Neural crest cell (in vitro differentiated cells): ENCODE measurements at regions not wholly inside any gene's neighbourhood (a gene's known extent, or its start where the extent isn't known, plus 50 kb on each side); places are given as distances from the start of the nearest gene placed in this dataset.
A peak's percentile ranks its signal among the peaks of the same experiment; 100 is the strongest.

ENCODE experiments used
- DNase-seq: peaks from one replicate; pipeline ENCODE4 v3.0.0; 2021; ENCODE audit warnings: low read depth, mixed read lengths, low spot score
- H3K27ac Mint-ChIP-seq: one replicate; pipeline ENCODE4 v1.8.0; 2021; ENCODE audit warnings: mild to moderate bottlenecking, mixed read lengths; ENCODE audit not compliant: unreplicated experiment
- H3K27me3 Mint-ChIP-seq: 2 replicates; pipeline ENCODE4 v1.8.0; 2021; ENCODE audit warnings: low read depth, mild to moderate bottlenecking, mixed read lengths
- H3K36me3 Mint-ChIP-seq: 2 replicates; pipeline ENCODE4 v1.8.0; 2021; ENCODE audit warnings: low read depth, mild to moderate bottlenecking, mixed read lengths
- H3K4me1 Mint-ChIP-seq: 2 replicates; pipeline ENCODE4 v1.8.0; 2021; ENCODE audit warnings: mixed read lengths
- H3K4me3 Mint-ChIP-seq: one replicate; pipeline ENCODE4 v1.8.0; 2021; ENCODE audit warnings: mild to moderate bottlenecking, mixed read lengths
- H3K9me3 Mint-ChIP-seq: 2 replicates; pipeline ENCODE4 v1.8.0; 2021; ENCODE audit warnings: mixed read lengths
- CTCF ChIP-seq: fragments of 200-600 bp; sonication (generic); conservative IDR thresholded peaks from 2 replicates; pipeline ENCODE4 v1.5.0; 2021; ENCODE audit warnings: antibody characterized with exemption, mild to moderate bottlenecking

- H3K4me1 Mint-ChIP-seq, result peaks cover 35% of the 10 kb centered on the region
- DNase-seq, result no peak
- peaks cover 12% of the 10 kb centered on the region for H3K9me3 Mint-ChIP-seq
- no peak overlapping the region for H3K4me3 Mint-ChIP-seq
- no peaks in the 10 kb centered on the region for H3K27me3 Mint-ChIP-seq
- peaks cover 7% of the 10 kb centered on the region for H3K36me3 Mint-ChIP-seq
- H3K27ac Mint-ChIP-seq, result no peak overlapping the region
- peak; percentile 40 for TF ChIP-seq CTCF
These were observed 1495.4 kb downstream of the RPA4 start for GRCh38 chrX:98379134-98379533.

GRCh38 chrX:98380106-98380505 lies 1496.4 kb downstream of the RPA4 start:
- no peak overlapping the region for H3K27ac Mint-ChIP-seq
- no peaks in the 10 kb centered on the region for H3K27me3 Mint-ChIP-seq
- peaks cover 14% of the 10 kb centered on the region for H3K9me3 Mint-ChIP-seq
- peaks cover 35% of the 10 kb centered on the region for H3K4me1 Mint-ChIP-seq
- peak; percentile 22 for DNase-seq
- H3K4me3 Mint-ChIP-seq, result peak overlapping the region; percentile 36
- H3K36me3 Mint-ChIP-seq, result peaks cover 7% of the 10 kb centered on the region
- peak; percentile 48 for TF ChIP-seq CTCF

DNA sequence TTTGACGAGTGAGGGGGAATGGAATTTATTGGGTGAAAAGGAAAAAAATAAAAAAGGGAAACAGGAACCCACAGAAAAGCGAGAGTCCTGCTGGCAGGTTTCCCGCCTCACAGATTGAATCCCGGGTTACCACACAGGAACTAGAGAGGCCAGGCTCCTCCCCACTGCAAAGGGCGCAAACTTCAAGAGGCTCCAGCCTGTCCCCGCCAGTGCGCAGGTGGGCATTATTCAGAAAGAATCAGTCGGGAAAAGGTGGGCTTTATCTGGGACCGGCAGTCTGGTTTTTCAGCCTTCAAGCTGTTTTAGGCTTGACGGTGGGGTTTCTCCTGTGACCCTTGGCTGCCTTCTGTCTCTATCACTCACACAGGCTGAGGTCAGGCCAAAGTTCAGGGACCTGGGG lies 1496.8 kb downstream of the RPA4 start:
- Mint-ChIP-seq H3K27ac (no peak overlapping the region), H3K27me3 (no peaks in the 10 kb centered on the region), H3K4me1 (peaks cover 35% of the 10 kb centered on the region), H3K36me3 (peaks cover 7% of the 10 kb centered on the region), H3K4me3 (peak overlapping the region; percentile 36), H3K9me3 (peaks cover 14% of the 10 kb centered on the region)
- peak; percentile 8 for DNase-seq
- TF ChIP-seq CTCF, result no peak

GRCh38 chrX:98398542-98398941 lies 1514.8 kb downstream of the RPA4 start:
- Mint-ChIP-seq H3K27me3 (no peaks in the 10 kb centered on the region), H3K9me3 (peaks cover 11% of the 10 kb centered on the region)
- no peak for TF ChIP-seq CTCF

DNA sequence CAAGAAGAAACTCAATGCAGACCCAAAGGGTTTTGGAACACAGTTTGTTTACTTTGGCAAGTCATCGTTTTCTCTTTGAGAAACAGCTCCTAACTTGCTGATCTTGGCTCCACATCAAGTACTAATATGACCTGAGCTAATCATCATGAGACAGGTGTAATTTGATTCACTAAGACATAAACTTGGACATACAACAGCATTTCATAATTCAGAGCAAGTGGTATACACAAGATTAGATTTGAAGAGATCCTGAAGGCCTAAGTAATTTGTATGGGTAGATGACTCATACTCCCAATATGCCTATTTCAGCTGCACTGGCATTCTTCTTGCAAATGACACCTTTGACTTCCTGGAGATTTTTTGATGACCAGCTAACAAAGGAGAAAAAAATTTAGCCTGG lies 1521.7 kb downstream of the RPA4 start:
- no peaks in the 10 kb centered on the region for H3K27me3 Mint-ChIP-seq
- H3K9me3 Mint-ChIP-seq, result peaks cover 6% of the 10 kb centered on the region
- no peak for TF ChIP-seq CTCF
- peaks cover 20% of the 10 kb centered on the region for H3K4me1 Mint-ChIP-seq
- H3K4me3 Mint-ChIP-seq, result no peak overlapping the region
- H3K36me3 Mint-ChIP-seq, result no peaks in the 10 kb centered on the region
- H3K27ac Mint-ChIP-seq, result no peak overlapping the region
- no peak for DNase-seq

More at GRCh38 chrX:98398542-98398941, 1514.8 kb downstream of the RPA4 start:
- Mint-ChIP-seq H3K27ac (no peak overlapping the region), H3K36me3 (peaks cover 6% of the 10 kb centered on the region), H3K4me1 (no peaks in the 10 kb centered on the region), H3K4me3 (no peak overlapping the region)
- DNase-seq, result no peak

GRCh38 chrX:98407584-98407983 lies 1523.9 kb downstream of the RPA4 start:
- Mint-ChIP-seq H3K27ac (no peak overlapping the region), H3K9me3 (peaks cover 6% of the 10 kb centered on the region), H3K36me3 (no peaks in the 10 kb centered on the region), H3K4me3 (no peak overlapping the region), H3K4me1 (peaks cover 28% of the 10 kb centered on the region), H3K27me3 (no peaks in the 10 kb centered on the region)
- DNase-seq, result no peak
- TF ChIP-seq CTCF, result no peak
